Activated T-cell treated with anti-CD3 and anti-CD28 coated beads for 48 hours (primary cell): ENCODE measurements at regions not wholly inside any gene's neighbourhood (a gene's known extent, or its start where the extent isn't known, plus 50 kb on each side); places are given as distances from the start of the nearest gene placed in this dataset.

Experiments
- DNase-seq: peaks from one replicate; pipeline ENCODE4 v3.0.0-alpha.2; 2020; ENCODE audit warnings: low read depth

DNA sequence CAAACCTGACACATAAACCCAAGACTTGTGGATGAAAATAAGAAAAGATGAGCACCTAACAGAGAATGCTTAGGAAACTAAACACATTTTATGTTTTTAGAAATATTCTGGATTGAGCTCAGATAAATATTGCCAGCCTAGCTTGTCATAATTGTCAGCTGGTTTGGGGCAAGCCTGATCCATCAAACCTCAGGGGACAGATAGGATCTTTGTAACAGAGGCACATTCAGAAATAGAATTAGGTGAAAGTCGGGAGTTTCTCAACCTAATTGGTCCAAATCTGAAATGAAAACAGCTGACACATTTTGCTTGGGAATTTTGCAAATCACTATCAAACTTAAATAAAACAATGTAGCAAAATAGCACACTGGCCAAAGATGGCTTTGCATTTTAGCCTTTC is 503.7 kb downstream of the ANXA1 start:
- no peak for DNase-seq

DNA sequence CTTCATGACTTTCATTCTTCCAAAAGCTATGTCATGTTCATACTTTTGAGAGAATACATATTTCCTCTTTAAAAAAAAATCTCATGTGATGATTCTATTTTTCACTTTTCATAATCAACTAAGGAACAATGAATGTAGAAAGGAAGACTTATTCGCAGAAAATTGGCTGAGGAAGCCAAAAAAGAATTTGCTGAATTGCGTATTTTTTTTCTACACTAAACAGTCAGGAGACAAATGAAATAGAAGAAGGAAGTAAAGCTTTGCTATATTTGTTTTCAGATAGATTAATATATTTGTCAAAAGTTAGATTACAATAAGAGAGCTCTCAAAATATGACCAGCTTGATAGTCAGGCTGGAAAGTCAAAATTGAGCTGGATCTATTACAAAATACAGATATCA is 504.2 kb downstream of the ANXA1 start:
- DNase-seq = no peak

DNA sequence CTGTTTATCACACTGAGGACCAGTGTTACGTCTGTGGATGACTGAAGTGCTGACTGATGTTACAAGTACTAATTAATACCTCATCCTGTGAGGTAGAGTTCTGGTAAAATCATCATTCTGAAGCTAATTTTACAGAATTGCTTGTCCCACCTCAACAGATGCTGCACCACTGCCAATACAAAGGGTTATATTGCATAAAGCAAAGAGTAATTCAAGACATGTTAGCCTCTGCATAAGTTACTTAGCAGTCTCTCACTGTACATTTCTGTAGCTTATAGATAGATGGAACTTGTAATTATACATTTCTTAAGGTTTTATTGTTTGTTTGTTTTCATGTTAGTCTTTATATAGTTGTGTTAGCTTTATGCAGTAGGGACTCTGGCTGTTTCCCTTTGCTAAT is 513.6 kb downstream of the ANXA1 start:
- DNase-seq = no peak

- DNase-seq = no peak
Measured at GRCh38 chr9:73667749-73668148, 516.1 kb downstream of the ANXA1 start.

DNA sequence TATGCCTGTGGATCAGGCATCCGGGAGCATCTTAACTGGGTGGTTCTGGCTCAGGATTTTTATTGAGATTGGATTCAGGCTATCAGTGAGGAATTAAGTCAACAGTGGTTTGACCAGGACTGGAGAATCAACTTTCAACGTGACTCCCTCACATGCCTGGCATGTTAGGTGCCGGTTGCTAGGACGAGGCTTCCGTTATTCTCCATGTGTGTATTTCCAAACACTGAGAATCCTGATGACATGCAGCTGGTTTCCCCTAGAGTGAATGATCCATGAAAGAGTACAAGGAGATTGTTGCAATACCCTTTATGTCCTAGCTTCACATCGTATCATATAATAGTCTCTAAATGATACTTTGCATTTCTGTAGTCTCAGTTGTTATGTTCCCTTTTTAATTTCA is 529.2 kb downstream of the ANXA1 start:
- DNase-seq = no peak

GRCh38 chr9:73682789-73683188 is 531.1 kb downstream of the ANXA1 start:
- no peak for DNase-seq

- no peak for DNase-seq
Measured at GRCh38 chr9:73683862-73684591, 532.4 kb downstream of the ANXA1 start.

GRCh38 chr9:73684601-73685000 is 532.9 kb downstream of the ANXA1 start:
- no peak for DNase-seq

- no peak for DNase-seq
Measured at GRCh38 chr9:73685786-73686185, 534.1 kb downstream of the ANXA1 start.

GRCh38 chr9:73689051-73689870 is 537.6 kb downstream of the ANXA1 start:
- DNase-seq = no peak

- DNase-seq = no peak
Measured at GRCh38 chr9:73701415-73702057, 549.9 kb downstream of the ANXA1 start.

DNA sequence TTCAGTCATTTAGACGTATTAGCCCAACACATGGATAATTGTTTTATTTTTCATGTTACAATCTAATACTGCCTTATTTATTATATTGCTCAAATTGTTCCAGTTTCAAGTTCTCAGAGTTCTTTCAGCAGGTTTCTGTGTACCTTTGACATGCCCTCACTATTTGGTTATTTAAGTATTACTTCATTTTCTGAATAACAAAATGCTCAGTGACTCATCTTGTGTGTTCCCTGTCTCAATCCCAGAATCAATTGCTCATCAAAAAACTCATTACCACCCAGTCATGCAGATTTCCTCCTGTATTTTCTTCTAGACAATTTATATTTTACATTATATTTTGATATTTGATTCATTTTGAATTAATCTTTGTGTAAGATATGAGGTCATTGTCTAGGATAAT is 562.6 kb downstream of the ANXA1 start:
- no peak for DNase-seq

- no peak for DNase-seq
Measured at GRCh38 chr9:73715591-73715990, 563.9 kb downstream of the ANXA1 start.

GRCh38 chr9:73719660-73720059 is 568.0 kb downstream of the ANXA1 start:
- DNase-seq = no peak

- DNase-seq = no peak
Measured at GRCh38 chr9:73720601-73721000, 568.9 kb downstream of the ANXA1 start.

DNA sequence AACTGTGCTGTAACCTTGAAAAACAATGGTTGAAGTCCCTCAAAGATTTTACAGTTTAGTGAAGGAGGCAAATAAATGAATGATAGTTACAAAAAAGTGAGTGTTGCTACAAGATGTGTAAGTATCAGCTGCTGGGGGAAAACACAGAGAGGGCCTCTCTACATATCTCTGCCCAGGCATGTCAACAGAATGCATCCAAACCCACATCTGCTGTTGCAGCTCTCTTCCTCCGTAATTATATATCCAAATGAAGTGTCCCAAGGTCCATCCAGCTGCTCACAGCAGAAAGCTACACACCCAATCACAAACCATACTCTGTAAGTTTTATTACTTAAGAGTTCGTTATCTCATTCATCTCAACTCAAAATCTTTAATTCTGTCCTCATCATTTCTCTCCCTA is 584.6 kb downstream of the ANXA1 start:
- no peak for DNase-seq

- no peak for DNase-seq
Measured at GRCh38 chr9:73738741-73739530, 587.3 kb downstream of the ANXA1 start.

- no peak for DNase-seq
Measured at GRCh38 chr9:73741316-73741715, 589.7 kb downstream of the ANXA1 start.

DNA sequence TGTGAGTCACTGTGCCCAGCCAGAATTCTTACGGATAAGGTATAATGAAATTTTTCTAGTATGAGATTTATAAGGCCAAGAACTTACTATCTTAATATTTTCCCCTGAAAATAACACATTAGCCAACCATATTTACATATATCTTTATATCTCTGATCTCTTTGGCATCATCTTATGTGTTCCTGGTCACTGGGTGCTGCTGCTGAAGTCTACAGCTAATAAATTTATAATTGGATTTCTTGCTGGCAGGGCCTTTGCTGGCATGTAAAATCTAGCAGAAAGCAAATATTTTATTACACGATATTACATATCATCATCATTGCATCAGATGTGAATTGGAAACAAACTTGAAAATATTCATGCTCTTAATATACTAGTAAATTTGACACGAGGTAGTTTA is 590.7 kb downstream of the ANXA1 start:
- DNase-seq = no peak

DNA sequence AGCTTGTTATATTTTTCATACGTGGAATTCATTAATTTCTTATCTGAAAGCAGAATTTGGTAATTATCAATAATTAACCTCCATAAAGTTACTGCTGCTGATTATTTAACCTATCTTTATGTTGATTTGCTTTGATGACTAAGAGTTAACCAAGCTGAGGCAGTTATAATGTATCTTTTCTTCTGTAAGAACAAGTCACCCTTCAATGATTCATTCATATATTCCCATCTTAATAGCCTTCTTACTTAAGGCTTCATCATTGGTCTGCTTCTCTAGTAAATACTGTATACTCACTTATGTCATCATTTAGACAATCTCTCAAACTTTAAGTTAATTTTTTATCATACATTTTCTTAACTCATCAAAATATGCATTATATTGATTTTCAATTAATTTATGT is 592.2 kb downstream of the ANXA1 start:
- no peak for DNase-seq

- DNase-seq = no peak
Measured at GRCh38 chr9:73745598-73745997, 593.9 kb downstream of the ANXA1 start.

- DNase-seq = no peak
Measured at GRCh38 chr9:73753171-73753570, 601.5 kb downstream of the ANXA1 start.
